B cell (primary cell): ENCODE measurements at regions not wholly inside any gene's neighbourhood (a gene's known extent, or its start where the extent isn't known, plus 50 kb on each side); places are given as distances from the start of the nearest gene placed in this dataset.
A peak's percentile ranks its signal among the peaks of the same experiment; 100 is the strongest.

ENCODE experiments used
- ATAC-seq: fragments of 200-7000 bp; cut with Tn5 transposase; one replicate; pipeline ENCODE4 v1.10.0; 2021; ENCODE audit warnings: low read depth, mild to moderate bottlenecking, moderate number of reproducible peaks, moderate library complexity
- CTCF ChIA-PET: fragments of 350-600 bp; sonication (Branson Sonifier 250); formaldehyde crosslinking; loops from one replicate; lab custom pipeline; 2021; ENCODE audit warnings: antibody characterized with exemption, inconsistent platforms; lab: Charles Lee
- POLR2A ChIA-PET: fragments of 350-600 bp; sonication (Branson Sonifier 250); formaldehyde crosslinking; loops from one replicate; lab custom pipeline; 2021; ENCODE audit warnings: antibody characterized with exemption; lab: Charles Lee
- DNase-seq: peaks from one replicate; pipeline ENCODE4 v3.0.0; 2013
- H2AFZ ChIP-seq: 2 replicates; pipeline ENCODE4 v1.6.1; 2012; ENCODE audit warnings: mild to moderate bottlenecking, low read depth, low read length; ENCODE audit not compliant: insufficient read depth, poor library complexity, severe bottlenecking
- H3K27ac ChIP-seq, 2 donors: 1 replicate in 1 of 2; 2 replicates in 1 of 2; pipeline ENCODE4 v1.5.1; 2012 to 2013; ENCODE audit warnings: low read length in 2 of 2, mild to moderate bottlenecking in 2 of 2, moderate library complexity in 1 of 2
- H3K27me3 ChIP-seq, 4 experiments: fragments of 200-600 bp in 1 of 4; sonication (generic) in 1 of 4; replicated peaks in 1 of 4; 1 replicate in 2 of 4; 2 replicates in 2 of 4; pipeline versions ENCODE4 v1.6.1 to v1.7.0; 2013 to 2016; ENCODE audit warnings: low read length in 3 of 4, mild to moderate bottlenecking in 2 of 4, mixed read lengths in 1 of 4, moderate library complexity in 1 of 4; ENCODE audit not compliant: insufficient read depth in 4 of 4, control insufficient read depth in 3 of 4; ENCODE audit errors: control extremely low read depth in 1 of 4
- H3K36me3 ChIP-seq, 2 experiments: replicated peaks in 1 of 2; 1 replicate in 1 of 2; 2 replicates in 1 of 2; pipeline versions ENCODE4 v1.6.1 to v1.7.1; 2013; ENCODE audit warnings: low read length in 1 of 2; ENCODE audit not compliant: insufficient read depth in 2 of 2, control insufficient read depth in 1 of 2; ENCODE audit errors: control extremely low read depth in 1 of 2, extremely low read depth in 1 of 2
- H3K4me1 ChIP-seq, 2 donors: fragments of 200-600 bp in 1 of 2; sonication (generic) in 1 of 2; 1 replicate in 1 of 2; 2 replicates in 1 of 2; pipeline versions ENCODE4 v1.5.1 to v1.6.1; 2013 to 2017; ENCODE audit warnings: low read length in 2 of 2; ENCODE audit not compliant: control insufficient read depth in 2 of 2, insufficient read depth in 2 of 2
- H3K4me2 ChIP-seq: replicated peaks from 2 replicates; pipeline ENCODE3; 2012; ENCODE audit warnings: mild to moderate bottlenecking, low read depth, low read length; ENCODE audit not compliant: poor library complexity, severe bottlenecking
- H3K4me3 ChIP-seq, 5 experiments: fragments of 200-600 bp in 1 of 5; sonication (generic) in 1 of 5; 1 replicate in 3 of 5; 2 replicates in 2 of 5; pipeline versions ENCODE4 v1.5.1 to v1.7.0; 2011 to 2016; ENCODE audit warnings: low read length in 4 of 5, mild to moderate bottlenecking in 4 of 5, low read depth in 2 of 5, control low read depth in 1 of 5, moderate library complexity in 1 of 5; ENCODE audit not compliant: insufficient read depth in 1 of 5; ENCODE audit errors: control extremely low read depth in 1 of 5, extremely low read depth in 1 of 5
- H3K79me2 ChIP-seq: fragments of 200-600 bp; sonication (generic); one replicate; pipeline ENCODE4 v1.6.0; 2016; ENCODE audit warnings: low read length; ENCODE audit not compliant: control insufficient read depth, insufficient read depth
- H3K9ac ChIP-seq: fragments of 200-600 bp; sonication (generic); 2 replicates; pipeline ENCODE4 v1.6.1; 2017; ENCODE audit warnings: mild to moderate bottlenecking, low read length, moderate library complexity
- H3K9me3 ChIP-seq, 3 donors: one replicate each; pipeline versions ENCODE4 v1.6.1 to v1.7.1; 2013; ENCODE audit warnings: low read length in 2 of 3; ENCODE audit not compliant: control insufficient read depth in 2 of 3, insufficient read depth in 1 of 3; ENCODE audit errors: control extremely low read depth in 1 of 3
- H4K20me1 ChIP-seq: 2 replicates; pipeline ENCODE4 v1.6.0; 2012; ENCODE audit warnings: mild to moderate bottlenecking, low read length; ENCODE audit not compliant: insufficient read depth, control insufficient read depth, poor library complexity, severe bottlenecking
- H3K27ac Mint-ChIP-seq: one replicate; pipeline ENCODE4 v1.8.0; 2021; ENCODE audit warnings: mixed read lengths
- H3K27me3 Mint-ChIP-seq: one replicate; pipeline ENCODE4 v1.8.0; 2021; ENCODE audit warnings: mixed read lengths
- H3K4me1 Mint-ChIP-seq: one replicate; pipeline ENCODE4 v1.8.0; 2021; ENCODE audit warnings: mixed read lengths
- H3K4me3 Mint-ChIP-seq: one replicate; pipeline ENCODE4 v1.8.0; 2021; ENCODE audit warnings: mixed read lengths
- H3K9me3 Mint-ChIP-seq: one replicate; pipeline ENCODE4 v1.8.0; 2022; ENCODE audit warnings: mixed read lengths; ENCODE audit not compliant: insufficient read depth
- CTCF ChIP-seq: fragments of 200-600 bp; IDR thresholded peaks from one replicate; pipeline ENCODE4 v1.8.0; 2022; ENCODE audit warnings: antibody characterized with exemption, mild to moderate bottlenecking
- EZH2 ChIP-seq: IDR thresholded peaks from 2 replicates; pipeline ENCODE4 v1.6.1; 2012; ENCODE audit warnings: borderline replicate concordance, low read depth, mild to moderate bottlenecking, moderate library complexity, low read length; ENCODE audit not compliant: insufficient read depth, poor library complexity, severe bottlenecking
- WGBS: methylation state at CpG from one replicate; pipeline ENCODE4 v1.1.5; 2013; ENCODE audit warnings: missing lambda C conversion rate; ENCODE audit not compliant: insufficient coverage; 5-methylcytosine and 5-hydroxymethylcytosine counted together
- intact Hi-C: fragments of 100-400 bp; cut with micrococcal nuclease; formaldehyde crosslinking; loops from one replicate; pipeline ENCODE4 v1.10.0; 2022

- Mint-ChIP-seq H3K4me1 (peaks cover 31% of the 10 kb centered on the region), H3K27me3 (no peaks in the 10 kb centered on the region), H3K9me3 (no peaks in the 10 kb centered on the region), H3K27ac (no peak overlapping the region), H3K4me3 (no peak overlapping the region)
- intact Hi-C loops = no loop called here
- H2AFZ ChIP-seq = no peak overlapping the region
- no peaks in the 10 kb centered on the region for H3K36me3 ChIP-seq
- H3K27ac ChIP-seq = no peak overlapping the region
- TF ChIP-seq EZH2 (no peak), CTCF (no peak)
- H3K27me3 ChIP-seq = no peaks in the 10 kb centered on the region
- H4K20me1 ChIP-seq = no peaks in the 10 kb centered on the region
- no peak overlapping the region for H3K4me2 ChIP-seq
- no peaks in the 10 kb centered on the region for H3K79me2 ChIP-seq
- no peak overlapping the region for H3K9ac ChIP-seq
- WGBS = 90% methylated on average over 1 of the region's 2 CpGs
- no peak overlapping the region for H3K4me3 ChIP-seq
- peaks cover 19 to 27% of the 10 kb centered on the region in 2 donors for H3K4me1 ChIP-seq
- no peaks in the 10 kb centered on the region for H3K9me3 ChIP-seq
- ATAC-seq (no peak), DNase-seq (no peak)
- ChIA-PET POLR2A (no interaction called here), CTCF (interaction anchor here (1.0 to 1.4 kb wide), 2 partner anchors 166 to 206 kb away, joined by 3 to 4 read pairs; no protein-coding TSS in a partner anchor)
Observed at GRCh38 chr1:59066236-59066635, 230.7 kb upstream of the FGGY start.

DNA sequence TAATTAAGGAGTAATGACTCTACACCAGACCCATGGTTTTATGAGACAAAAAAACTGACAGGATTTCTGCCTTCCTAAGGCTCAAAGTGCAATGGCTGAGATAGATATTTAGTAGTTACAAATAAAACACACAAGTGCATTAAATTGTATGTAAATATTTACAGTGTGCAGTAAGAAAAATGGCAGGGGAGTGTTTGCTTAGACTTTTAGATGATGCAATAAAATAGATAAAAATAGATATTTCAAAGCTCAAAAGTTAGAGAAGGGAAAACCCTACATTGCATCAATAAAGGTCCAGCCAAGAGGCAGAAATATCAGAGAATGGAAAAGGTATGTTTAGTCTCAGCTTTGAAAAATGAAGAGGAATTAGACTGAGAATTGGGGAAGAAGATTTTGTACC lies 226.3 kb upstream of the FGGY start:
- ChIA-PET CTCF (interaction anchor here (0.7 to 2.7 kb wide), 4 partner anchors 220 to 628 kb away, joined by 3 to 11 read pairs (median 4); no protein-coding TSS in a partner anchor), POLR2A (interaction anchor here (1.0 kb wide), 1 partner anchor 58 kb away, joined by 3 read pairs; no protein-coding TSS in a partner anchor)
- Histone ChIP-seq H3K4me1 (peaks cover 22 to 23% of the 10 kb centered on the region in 2 donors), H3K4me2 (peak overlapping the region; percentile 43), H4K20me1 (no peaks in the 10 kb centered on the region), H3K27ac (no peak overlapping the region), H3K9me3 (no peaks in the 10 kb centered on the region), H3K27me3 (no peaks in the 10 kb centered on the region), H3K79me2 (no peaks in the 10 kb centered on the region), H2AFZ (no peak overlapping the region), H3K9ac (no peak overlapping the region), H3K36me3 (no peaks in the 10 kb centered on the region), H3K4me3 (no peak overlapping the region)
- Mint-ChIP-seq H3K9me3 (no peaks in the 10 kb centered on the region), H3K4me1 (peaks cover 27% of the 10 kb centered on the region), H3K27ac (peak overlapping the region; percentile 88), H3K27me3 (no peaks in the 10 kb centered on the region), H3K4me3 (no peak overlapping the region)
- ATAC-seq (no peak), DNase-seq (no peak)
- TF ChIP-seq EZH2 (no peak), CTCF (no peak)
- intact Hi-C loops = loop anchor here (5.0 to 10.0 kb wide), 4 partner anchors 58 to 624 kb away; partner anchors contain the start of gene FGGY
